NCI-H82 treated with DMSO at 0.1 percent for 48 hours (cell line): ENCODE measurements at regions not wholly inside any gene's neighbourhood (a gene's known extent, or its start where the extent isn't known, plus 50 kb on each side); places are given as distances from the start of the nearest gene placed in this dataset.

Source experiments
- DNase-seq: peaks from one replicate; lab custom pipeline; 2025; ENCODE audit not compliant: unreplicated experiment; lab: John Stamatoyannopoulos, UW

GRCh38 chr11:97111559-97111958, 721.7 kb downstream of the JRKL start:
- no peak for DNase-seq

GRCh38 chr11:97118614-97119200, 728.9 kb downstream of the JRKL start:
- no peak for DNase-seq

GRCh38 chr11:97123237-97123636, 733.4 kb downstream of the JRKL start:
- no peak for DNase-seq

GRCh38 chr11:97136067-97136466, 746.3 kb downstream of the JRKL start:
- DNase-seq: no peak

- no peak for DNase-seq
Measured at GRCh38 chr11:97140885-97141494, 751.2 kb downstream of the JRKL start.

- no peak for DNase-seq
Measured at GRCh38 chr11:97143463-97143862, 753.6 kb downstream of the JRKL start.

GRCh38 chr11:97149741-97150140, 759.9 kb downstream of the JRKL start:
- no peak for DNase-seq

GRCh38 chr11:97157221-97157740, 767.5 kb downstream of the JRKL start:
- no peak for DNase-seq

- DNase-seq: no peak
Measured at GRCh38 chr11:97158243-97158642, 768.4 kb downstream of the JRKL start.

- DNase-seq: no peak
Measured at GRCh38 chr11:97163631-97164191, 773.9 kb downstream of the JRKL start.

GRCh38 chr11:97201743-97202612, 812.2 kb downstream of the JRKL start:
- no peak for DNase-seq

GRCh38 chr11:97202613-97203292, 812.9 kb downstream of the JRKL start:
- DNase-seq: no peak

- DNase-seq: no peak
Measured at GRCh38 chr11:97218011-97218410, 828.2 kb downstream of the JRKL start.

- DNase-seq: no peak
Measured at GRCh38 chr11:97223647-97224046, 833.8 kb downstream of the JRKL start.

GRCh38 chr11:97224396-97224795, 834.6 kb downstream of the JRKL start:
- DNase-seq: no peak

- DNase-seq: no peak
Measured at GRCh38 chr11:97225794-97226193, 836.0 kb downstream of the JRKL start.

GRCh38 chr11:97229936-97230335, 840.1 kb downstream of the JRKL start:
- DNase-seq: no peak

- no peak for DNase-seq
Measured at GRCh38 chr11:97231231-97231630, 841.4 kb downstream of the JRKL start.

GRCh38 chr11:97234016-97234415, 844.2 kb downstream of the JRKL start:
- DNase-seq: no peak

GRCh38 chr11:97237151-97237550, 847.3 kb downstream of the JRKL start:
- DNase-seq: no peak

- DNase-seq: no peak
Measured at GRCh38 chr11:97247601-97248000, 857.8 kb downstream of the JRKL start.
